ENCODE measurements at regions not wholly inside any gene's neighbourhood (a gene's known extent, or its start where the extent isn't known, plus 50 kb on each side); places are given as distances from the start of the nearest gene placed in this dataset.

GRCh38 chr15:81492969-81493645 is 119.1 kb upstream of the TMC3 start:
- Histone ChIP-seq H3K4me3 (ENCODE audit: extremely low read depth, insufficient read depth, low read length, poor library complexity, severe bottlenecking) (no peak overlapping the region), H3K36me3 (ENCODE audit: control insufficient read depth, insufficient read depth, low read length) (no peaks in the 10 kb centered on the region), H3K9me3 (ENCODE audit: control insufficient read depth, low read length) (no peaks in the 10 kb centered on the region), H3K27ac (ENCODE audit: low read depth, low read length, severe bottlenecking) (no peak overlapping the region), H3K4me1 (ENCODE audit: control insufficient read depth, insufficient read depth, low read length, poor library complexity, severe bottlenecking) (no peaks in the 10 kb centered on the region)
- 94 to 96% methylated on average over 4 to 5 of the region's 6 CpGs for WGBS, 2 experiments (ENCODE audit: insufficient coverage in 2 of 2)

- no peak overlapping the region for H3K27ac ChIP-seq (ENCODE audit: low read depth, low read length, severe bottlenecking)
- no peak overlapping the region for H3K4me3 ChIP-seq (ENCODE audit: extremely low read depth, insufficient read depth, low read length, poor library complexity, severe bottlenecking)
- WGBS, 2 experiments (ENCODE audit: insufficient coverage in 2 of 2), result 89 to 96% methylated on average over 1 to 3 of the region's 3 CpGs
- no peaks in the 10 kb centered on the region for H3K9me3 ChIP-seq (ENCODE audit: control insufficient read depth, low read length)
- no peaks in the 10 kb centered on the region for H3K4me1 ChIP-seq (ENCODE audit: control insufficient read depth, insufficient read depth, low read length, poor library complexity, severe bottlenecking)
- no peaks in the 10 kb centered on the region for H3K36me3 ChIP-seq (ENCODE audit: control insufficient read depth, insufficient read depth, low read length)
Observed at GRCh38 chr15:81492331-81492968, 118.4 kb upstream of the TMC3 start.

- Histone ChIP-seq H3K4me3 (ENCODE audit: extremely low read depth, insufficient read depth, low read length, poor library complexity, severe bottlenecking) (no peak overlapping the region), H3K9me3 (ENCODE audit: control insufficient read depth, low read length) (no peaks in the 10 kb centered on the region), H3K36me3 (ENCODE audit: control insufficient read depth, insufficient read depth, low read length) (no peaks in the 10 kb centered on the region), H3K4me1 (ENCODE audit: control insufficient read depth, insufficient read depth, low read length, poor library complexity, severe bottlenecking) (no peaks in the 10 kb centered on the region), H3K27ac (ENCODE audit: low read depth, low read length, severe bottlenecking) (no peak overlapping the region)
- 74 to 85% methylated on average over 2 of the region's 6 CpGs for WGBS, 2 experiments (ENCODE audit: insufficient coverage in 2 of 2)
Observed at GRCh38 chr15:81491414-81492096, 117.5 kb upstream of the TMC3 start.

GRCh38 chr15:81485806-81486205 is 111.8 kb upstream of the TMC3 start:
- Histone ChIP-seq H3K36me3 (ENCODE audit: control insufficient read depth, insufficient read depth, low read length) (no peaks in the 10 kb centered on the region), H3K4me1 (ENCODE audit: control insufficient read depth, insufficient read depth, low read length, poor library complexity, severe bottlenecking) (no peaks in the 10 kb centered on the region), H3K4me3 (ENCODE audit: extremely low read depth, insufficient read depth, low read length, poor library complexity, severe bottlenecking) (no peak overlapping the region), H3K27ac (ENCODE audit: low read depth, low read length, severe bottlenecking) (no peak overlapping the region), H3K9me3 (ENCODE audit: control insufficient read depth, low read length) (no peaks in the 10 kb centered on the region)
- 96 to 100% methylated on average over 4 of the region's 5 CpGs for WGBS, 2 experiments (ENCODE audit: insufficient coverage in 2 of 2)

- Histone ChIP-seq H3K4me3 (ENCODE audit: extremely low read depth, insufficient read depth, low read length, poor library complexity, severe bottlenecking) (no peak overlapping the region), H3K27ac (ENCODE audit: low read depth, low read length, severe bottlenecking) (no peak overlapping the region), H3K9me3 (ENCODE audit: control insufficient read depth, low read length) (no peaks in the 10 kb centered on the region), H3K4me1 (ENCODE audit: control insufficient read depth, insufficient read depth, low read length, poor library complexity, severe bottlenecking) (no peaks in the 10 kb centered on the region), H3K36me3 (ENCODE audit: control insufficient read depth, insufficient read depth, low read length) (no peaks in the 10 kb centered on the region)
- 95 to 98% methylated on average over 7 to 9 of the region's 12 CpGs for WGBS, 2 experiments (ENCODE audit: insufficient coverage in 2 of 2)
Observed at GRCh38 chr15:81484086-81484955, 110.3 kb upstream of the TMC3 start.

- 80% methylated on average over 2 of the region's 3 CpGs; no CpG with 5 or more reads in 1 of the 2 experiments for WGBS, 2 experiments (ENCODE audit: insufficient coverage in 2 of 2)
Observed at GRCh38 chr15:81483496-81483895, 109.5 kb upstream of the TMC3 start.

GRCh38 chr15:81481346-81481745 is 107.3 kb upstream of the TMC3 start:
- Histone ChIP-seq H3K4me1 (ENCODE audit: control insufficient read depth, insufficient read depth, low read length, poor library complexity, severe bottlenecking) (no peaks in the 10 kb centered on the region), H3K4me3 (ENCODE audit: extremely low read depth, insufficient read depth, low read length, poor library complexity, severe bottlenecking) (no peak overlapping the region), H3K9me3 (ENCODE audit: control insufficient read depth, low read length) (no peaks in the 10 kb centered on the region), H3K36me3 (ENCODE audit: control insufficient read depth, insufficient read depth, low read length) (no peaks in the 10 kb centered on the region), H3K27ac (ENCODE audit: low read depth, low read length, severe bottlenecking) (no peak overlapping the region)
- 77 to 81% methylated on average over 5 of the region's 7 CpGs for WGBS, 2 experiments (ENCODE audit: insufficient coverage in 2 of 2)

More at GRCh38 chr15:81483496-81483895, 109.5 kb upstream of the TMC3 start:
- Histone ChIP-seq H3K27ac (ENCODE audit: low read depth, low read length, severe bottlenecking) (no peak overlapping the region), H3K36me3 (ENCODE audit: control insufficient read depth, insufficient read depth, low read length) (no peaks in the 10 kb centered on the region), H3K9me3 (ENCODE audit: control insufficient read depth, low read length) (no peaks in the 10 kb centered on the region), H3K4me3 (ENCODE audit: extremely low read depth, insufficient read depth, low read length, poor library complexity, severe bottlenecking) (no peak overlapping the region), H3K4me1 (ENCODE audit: control insufficient read depth, insufficient read depth, low read length, poor library complexity, severe bottlenecking) (no peaks in the 10 kb centered on the region)

- H3K4me3 ChIP-seq (ENCODE audit: extremely low read depth, insufficient read depth, low read length, poor library complexity, severe bottlenecking), result no peak overlapping the region
- H3K9me3 ChIP-seq (ENCODE audit: control insufficient read depth, low read length), result no peaks in the 10 kb centered on the region
- no CpG with 5 or more reads among the region's 7 CpGs for WGBS, 2 experiments (ENCODE audit: insufficient coverage in 2 of 2)
Observed at GRCh38 chr15:81480645-81481053, 106.6 kb upstream of the TMC3 start.

GRCh38 chr15:81478354-81478753 is 104.3 kb upstream of the TMC3 start:
- Histone ChIP-seq H3K4me1 (ENCODE audit: control insufficient read depth, insufficient read depth, low read length, poor library complexity, severe bottlenecking) (no peaks in the 10 kb centered on the region), H3K27ac (ENCODE audit: low read depth, low read length, severe bottlenecking) (no peak overlapping the region), H3K36me3 (ENCODE audit: control insufficient read depth, insufficient read depth, low read length) (no peaks in the 10 kb centered on the region), H3K9me3 (ENCODE audit: control insufficient read depth, low read length) (no peaks in the 10 kb centered on the region), H3K4me3 (ENCODE audit: extremely low read depth, insufficient read depth, low read length, poor library complexity, severe bottlenecking) (no peak overlapping the region)
- WGBS, 2 experiments (ENCODE audit: insufficient coverage in 2 of 2), result 100% methylated on average over 1 of the region's 2 CpGs; no CpG with 5 or more reads in 1 of the 2 experiments

More at GRCh38 chr15:81480645-81481053, 106.6 kb upstream of the TMC3 start:
- Histone ChIP-seq H3K27ac (ENCODE audit: low read depth, low read length, severe bottlenecking) (no peak overlapping the region), H3K4me1 (ENCODE audit: control insufficient read depth, insufficient read depth, low read length, poor library complexity, severe bottlenecking) (no peaks in the 10 kb centered on the region), H3K36me3 (ENCODE audit: control insufficient read depth, insufficient read depth, low read length) (no peaks in the 10 kb centered on the region)

- Histone ChIP-seq H3K27ac (ENCODE audit: low read depth, low read length, severe bottlenecking) (no peak overlapping the region), H3K4me3 (ENCODE audit: extremely low read depth, insufficient read depth, low read length, poor library complexity, severe bottlenecking) (no peak overlapping the region), H3K36me3 (ENCODE audit: control insufficient read depth, insufficient read depth, low read length) (no peaks in the 10 kb centered on the region), H3K9me3 (ENCODE audit: control insufficient read depth, low read length) (no peaks in the 10 kb centered on the region), H3K4me1 (ENCODE audit: control insufficient read depth, insufficient read depth, low read length, poor library complexity, severe bottlenecking) (no peaks in the 10 kb centered on the region)
- no CpG with 5 or more reads among the region's 1 CpG for WGBS, 2 experiments (ENCODE audit: insufficient coverage in 2 of 2)
Observed at GRCh38 chr15:81475926-81476325, 101.9 kb upstream of the TMC3 start.
